HepG2 (cell line): ENCODE measurements at regions not wholly inside any gene's neighbourhood (a gene's known extent, or its start where the extent isn't known, plus 50 kb on each side); places are given as distances from the start of the nearest gene placed in this dataset.

Source experiments
- CTCF ChIP-seq: sonication (generic); formaldehyde crosslinking; IDR thresholded peaks from 2 replicates; pipeline ENCODE4 v1.5.0; 2020; ENCODE audit warnings: mild to moderate bottlenecking, missing genetic modification reagents, moderate library complexity
- POLR2AphosphoS2 ChIP-seq: IDR thresholded peaks from 2 replicates; pipeline ENCODE4 v1.6.1; 2011; ENCODE audit warnings: low read depth, low read length, improper control_type of control experiment
- TAF15 ChIP-seq: fragments of 200-400 bp; formaldehyde crosslinking; IDR thresholded peaks from one replicate; pipeline ENCODE4 v1.6.1; 2018; ENCODE audit warnings: mild to moderate bottlenecking, low read depth, low read length; ENCODE audit not compliant: poor library complexity, severe bottlenecking

GRCh38 chr6:98310443-98310842, 523.9 kb upstream of the POU3F2 start:
- TF ChIP-seq POLR2AphosphoS2 (no peak), CTCF (CRISPR knock-in tag) (no peak), TAF15 (no peak)
